Trophoblast cell (in vitro differentiated cells and primary cell): ENCODE measurements at regions not wholly inside any gene's neighbourhood (a gene's known extent, or its start where the extent isn't known, plus 50 kb on each side); places are given as distances from the start of the nearest gene placed in this dataset.

ENCODE experiments used
- DNase-seq, 2 donors: peaks; one replicate each; pipeline ENCODE4 v3.0.0-alpha.2; 2016
- H2AFZ ChIP-seq: 2 replicates; pipeline ENCODE4 v1.6.1; 2013; ENCODE audit warnings: low read length, moderate library complexity, mild to moderate bottlenecking; ENCODE audit not compliant: insufficient read depth, poor library complexity
- H2AK5ac ChIP-seq: 2 replicates; pipeline ENCODE4 v1.6.1; 2013; ENCODE audit warnings: mild to moderate bottlenecking, low read length
- H2BK120ac ChIP-seq: 2 replicates; pipeline ENCODE4 v1.6.1; 2013; ENCODE audit warnings: low read length, mild to moderate bottlenecking, moderate library complexity; ENCODE audit not compliant: insufficient read depth, poor library complexity
- H2BK12ac ChIP-seq: 2 replicates; pipeline ENCODE4 v1.6.1; 2013; ENCODE audit warnings: mild to moderate bottlenecking, low read length, moderate library complexity
- H2BK5ac ChIP-seq: 2 replicates; pipeline ENCODE4 v1.6.1; 2013; ENCODE audit warnings: low read length, low read depth, moderate library complexity, mild to moderate bottlenecking; ENCODE audit not compliant: poor library complexity
- H3K14ac ChIP-seq: 2 replicates; pipeline ENCODE4 v1.6.1; 2013; ENCODE audit warnings: mild to moderate bottlenecking, low read length
- H3K18ac ChIP-seq: 2 replicates; pipeline ENCODE4 v1.6.1; 2013; ENCODE audit warnings: mild to moderate bottlenecking, low read length
- H3K23ac ChIP-seq: 2 replicates; pipeline ENCODE4 v1.6.1; 2013; ENCODE audit warnings: low read length
- H3K27ac ChIP-seq: 2 replicates; pipeline ENCODE4 v1.5.1; 2013; ENCODE audit warnings: low read depth, mild to moderate bottlenecking, inconsistent platforms, low read length, moderate library complexity
- H3K27me3 ChIP-seq: 2 replicates; pipeline ENCODE4 v1.6.1; 2013; ENCODE audit warnings: inconsistent platforms, mild to moderate bottlenecking, low read length, moderate library complexity; ENCODE audit not compliant: insufficient read depth
- H3K36me3 ChIP-seq, 2 experiments: 1 replicate in 1 of 2; 2 replicates in 1 of 2; pipeline ENCODE4 v1.6.1; 2013; ENCODE audit warnings: low read length in 2 of 2, mild to moderate bottlenecking in 2 of 2, moderate library complexity in 1 of 2; ENCODE audit not compliant: insufficient read depth in 2 of 2, control insufficient read depth in 1 of 2
- H3K4ac ChIP-seq: 2 replicates; pipeline ENCODE4 v1.6.1; 2013; ENCODE audit warnings: low read depth, mild to moderate bottlenecking, low read length, moderate library complexity
- H3K4me1 ChIP-seq, 2 experiments: 1 replicate in 1 of 2; 2 replicates in 1 of 2; pipeline ENCODE4 v1.6.1; 2013; ENCODE audit warnings: low read length in 2 of 2, mild to moderate bottlenecking in 2 of 2, moderate library complexity in 1 of 2; ENCODE audit not compliant: insufficient read depth in 2 of 2, control insufficient read depth in 1 of 2
- H3K4me2 ChIP-seq: 2 replicates; pipeline ENCODE4 v1.6.1; 2013; ENCODE audit warnings: inconsistent platforms, mild to moderate bottlenecking, low read length, moderate library complexity
- H3K4me3 ChIP-seq: 2 replicates; pipeline ENCODE4 v1.5.1; 2013; ENCODE audit warnings: mild to moderate bottlenecking, low read depth, low read length, inconsistent platforms
- H3K79me1 ChIP-seq: one replicate; pipeline ENCODE4 v1.6.1; 2013; ENCODE audit warnings: low read length
- H3K79me2 ChIP-seq: 2 replicates; pipeline ENCODE4 v1.6.1; 2013; ENCODE audit warnings: low read length, mild to moderate bottlenecking; ENCODE audit not compliant: control insufficient read depth, insufficient read depth, poor library complexity
- H3K9ac ChIP-seq: 2 replicates; pipeline ENCODE4 v1.6.1; 2013; ENCODE audit warnings: mild to moderate bottlenecking, low read length
- H3K9me3 ChIP-seq: 2 replicates; pipeline ENCODE4 v1.6.1; 2013; ENCODE audit warnings: low read depth, mild to moderate bottlenecking, control low read depth, inconsistent platforms, low read length; ENCODE audit not compliant: insufficient read depth
- H4K12ac ChIP-seq: 2 replicates; pipeline ENCODE4 v1.6.1; 2013; ENCODE audit warnings: low read depth, mild to moderate bottlenecking, low read length, moderate library complexity
- H4K8ac ChIP-seq: 2 replicates; pipeline ENCODE4 v1.6.1; 2013; ENCODE audit warnings: low read depth, mild to moderate bottlenecking, low read length, moderate library complexity
- H4K91ac ChIP-seq: one replicate; pipeline ENCODE4 v1.6.1; 2013; ENCODE audit warnings: low read depth, mild to moderate bottlenecking, low read length, moderate library complexity
- WGBS: extraction: QIAGEN DNeasy Blood & Tissue Kit; methylation state at CpG from one replicate; pipeline ENCODE4 v1.1.7; 2013; ENCODE audit warnings: missing lambda C conversion rate; ENCODE audit not compliant: insufficient read length, insufficient coverage; ENCODE audit errors: extremely low coverage; 5-methylcytosine and 5-hydroxymethylcytosine counted together

GRCh38 chr5:96093890-96094381 is 132.3 kb upstream of the ELL2 start:
- Histone ChIP-seq H2AK5ac (no peak overlapping the region), H3K4me2 (no peak overlapping the region), H3K27ac (no peak overlapping the region), H3K14ac (no peak overlapping the region), H3K4ac (no peak overlapping the region), H3K79me1 (no peaks in the 10 kb centered on the region), H3K36me3 (no peaks in the 10 kb centered on the region), H2BK12ac (no peak overlapping the region), H2BK120ac (no peak overlapping the region), H4K8ac (no peak overlapping the region), H3K27me3 (no peaks in the 10 kb centered on the region), H4K91ac (no peak overlapping the region), H3K9ac (no peak overlapping the region), H3K79me2 (no peaks in the 10 kb centered on the region), H3K23ac (no peak overlapping the region), H3K4me3 (no peak overlapping the region), H2AFZ (no peak overlapping the region), H2BK5ac (no peak overlapping the region), H3K9me3 (no peaks in the 10 kb centered on the region), H4K12ac (no peak overlapping the region), H3K4me1 (no peaks in the 10 kb centered on the region), H3K18ac (no peak overlapping the region)
- WGBS = no CpG with 5 or more reads among the region's 1 CpG
- DNase-seq = no peak

GRCh38 chr5:96093340-96093739 is 131.7 kb upstream of the ELL2 start:
- no peak overlapping the region for H2BK5ac ChIP-seq
- H4K12ac ChIP-seq = no peak overlapping the region
- no peaks in the 10 kb centered on the region for H3K36me3 ChIP-seq
- no peak overlapping the region for H2BK12ac ChIP-seq
- no peak overlapping the region for H3K4ac ChIP-seq
- no peak overlapping the region for H2BK120ac ChIP-seq
- H3K9me3 ChIP-seq = no peaks in the 10 kb centered on the region
- no peaks in the 10 kb centered on the region for H3K4me1 ChIP-seq
- no peak overlapping the region for H3K4me3 ChIP-seq
- H4K91ac ChIP-seq = no peak overlapping the region
- H3K27ac ChIP-seq = no peak overlapping the region
- H3K79me2 ChIP-seq = no peaks in the 10 kb centered on the region
- H3K9ac ChIP-seq = no peak overlapping the region
- no peak overlapping the region for H3K18ac ChIP-seq
- DNase-seq = no peak
- no peaks in the 10 kb centered on the region for H3K27me3 ChIP-seq
- H3K14ac ChIP-seq = no peak overlapping the region
- no peaks in the 10 kb centered on the region for H3K79me1 ChIP-seq
- no peak overlapping the region for H2AK5ac ChIP-seq
- H3K23ac ChIP-seq = no peak overlapping the region
- WGBS = no CpG with 5 or more reads among the region's 3 CpGs
- no peak overlapping the region for H4K8ac ChIP-seq
- H2AFZ ChIP-seq = no peak overlapping the region
- H3K4me2 ChIP-seq = no peak overlapping the region

- no peak overlapping the region for H3K14ac ChIP-seq
- H2BK120ac ChIP-seq = no peak overlapping the region
- H3K36me3 ChIP-seq = no peaks in the 10 kb centered on the region
- no peak overlapping the region for H4K12ac ChIP-seq
- no peak overlapping the region for H2BK12ac ChIP-seq
- no peak overlapping the region for H3K23ac ChIP-seq
- H3K27ac ChIP-seq = no peak overlapping the region
- no peak overlapping the region for H3K18ac ChIP-seq
- no peaks in the 10 kb centered on the region for H3K4me1 ChIP-seq
- no peak overlapping the region for H4K91ac ChIP-seq
- DNase-seq = no peak
- no peak overlapping the region for H2BK5ac ChIP-seq
- H3K4me3 ChIP-seq = no peak overlapping the region
- no peak overlapping the region for H2AFZ ChIP-seq
- H3K27me3 ChIP-seq = no peaks in the 10 kb centered on the region
- no peaks in the 10 kb centered on the region for H3K79me2 ChIP-seq
- no CpG with 5 or more reads among the region's 1 CpG for WGBS
- H3K4me2 ChIP-seq = no peak overlapping the region
- no peak overlapping the region for H4K8ac ChIP-seq
- H2AK5ac ChIP-seq = no peak overlapping the region
- H3K79me1 ChIP-seq = no peaks in the 10 kb centered on the region
- no peak overlapping the region for H3K9ac ChIP-seq
- no peak overlapping the region for H3K4ac ChIP-seq
- H3K9me3 ChIP-seq = no peaks in the 10 kb centered on the region
Observed at GRCh38 chr5:96091874-96092273, 130.2 kb upstream of the ELL2 start.

GRCh38 chr5:96090215-96090614 is 128.6 kb upstream of the ELL2 start:
- Histone ChIP-seq H3K4me3 (no peak overlapping the region), H2BK12ac (no peak overlapping the region), H2AK5ac (no peak overlapping the region), H3K9me3 (no peaks in the 10 kb centered on the region), H2AFZ (no peak overlapping the region), H4K8ac (no peak overlapping the region), H3K23ac (no peak overlapping the region), H3K18ac (no peak overlapping the region), H3K79me2 (no peaks in the 10 kb centered on the region), H3K4ac (no peak overlapping the region), H3K4me2 (no peak overlapping the region), H3K27me3 (no peaks in the 10 kb centered on the region), H4K12ac (no peak overlapping the region), H3K14ac (no peak overlapping the region), H2BK120ac (no peak overlapping the region), H3K9ac (no peak overlapping the region), H3K36me3 (no peaks in the 10 kb centered on the region), H4K91ac (no peak overlapping the region), H3K27ac (no peak overlapping the region), H3K4me1 (no peaks in the 10 kb centered on the region), H3K79me1 (no peaks in the 10 kb centered on the region), H2BK5ac (no peak overlapping the region)
- DNase-seq = no peak
- WGBS = no CpG with 5 or more reads among the region's 1 CpG
